GM19035 (cell line): ENCODE measurements at regions not wholly inside any gene's neighbourhood (a gene's known extent, or its start where the extent isn't known, plus 50 kb on each side); places are given as distances from the start of the nearest gene placed in this dataset.
"Not testable (repeated sequence)": the region's sequence is repeated elsewhere in the genome, so short reads cannot be mapped to it uniquely, and the experiment has no call there.

ENCODE experiments used
- ATAC-seq: cut with Tn5 transposase; IDR thresholded peaks from one replicate; pipeline ENCODE4 v1.9.1; 2021; ENCODE audit not compliant: unreplicated experiment

DNA sequence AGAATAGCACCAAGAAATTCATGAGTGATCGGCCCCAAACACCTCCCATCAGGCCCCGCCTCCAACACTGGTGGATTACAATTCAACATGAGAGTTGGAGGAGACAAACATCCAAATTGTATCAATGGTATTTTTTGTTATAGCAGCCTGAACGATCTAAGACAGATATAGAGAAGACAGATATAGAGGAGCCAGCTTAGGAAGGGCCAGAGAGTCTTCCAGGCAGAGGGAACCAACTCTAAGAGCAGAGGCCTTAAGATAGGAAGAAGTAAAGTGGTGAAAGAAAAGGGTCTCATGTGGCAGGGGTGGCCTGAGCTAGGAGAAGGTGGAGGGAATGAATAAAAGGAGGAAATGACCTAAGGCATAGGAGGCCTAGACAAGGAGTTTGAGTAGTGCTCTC lies 158.8 kb upstream of the TBL1XR1 start:
- no peak for ATAC-seq

DNA sequence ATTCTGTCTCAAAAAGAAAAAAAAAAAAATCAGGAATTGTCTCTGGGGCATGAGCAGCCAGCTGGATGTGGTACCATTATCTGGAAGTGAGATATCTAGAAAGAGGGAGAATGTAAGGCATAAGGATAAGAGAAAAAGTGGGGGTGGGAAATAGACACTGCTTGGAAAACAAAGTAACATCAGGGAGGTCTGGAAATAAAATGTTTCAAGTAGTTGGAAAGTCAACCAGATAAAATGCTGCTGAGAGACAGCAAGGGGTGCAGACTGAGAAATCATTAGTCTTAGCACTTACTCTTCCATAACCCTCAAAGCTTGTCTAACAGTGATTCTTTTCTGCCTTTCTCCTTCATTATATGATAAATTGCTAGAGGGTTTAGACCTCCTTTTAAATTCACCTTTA lies 159.7 kb upstream of the TBL1XR1 start:
- no peak for ATAC-seq

DNA sequence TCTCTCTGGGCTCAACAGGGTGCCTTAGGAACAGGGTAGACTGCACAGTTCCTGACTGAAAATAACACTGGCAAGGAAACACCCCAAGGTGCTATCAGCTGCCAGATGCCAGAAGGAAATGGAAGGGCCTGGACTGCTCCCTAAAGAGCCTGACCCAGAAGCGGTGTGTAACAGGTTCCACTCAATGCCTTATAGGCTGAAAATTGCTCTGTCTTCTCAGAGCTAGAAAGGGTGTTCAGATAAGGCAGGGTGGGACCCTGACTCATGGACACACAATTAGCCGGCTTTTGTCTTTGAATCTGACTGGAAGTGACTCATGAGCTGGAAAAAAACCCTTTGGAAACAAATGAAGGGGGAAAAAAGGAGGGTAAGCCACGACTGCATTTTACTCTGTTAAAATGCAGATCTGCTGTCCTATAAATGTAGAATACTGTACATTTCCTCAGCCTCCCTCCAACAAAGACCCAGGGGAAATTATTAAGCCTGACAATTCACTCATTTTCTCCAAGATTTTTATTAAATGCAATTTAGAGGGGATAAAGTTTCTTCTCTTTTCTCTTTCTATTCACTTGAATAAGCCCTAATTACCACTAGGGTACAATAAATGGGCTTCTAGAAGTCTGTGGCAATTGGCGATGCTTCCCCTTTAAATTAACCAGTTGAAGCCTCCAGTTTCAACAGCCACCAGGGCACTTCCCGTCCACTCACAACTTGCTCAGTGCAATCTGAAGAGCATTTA lies 160.2 kb upstream of the TBL1XR1 start:
- ATAC-seq: no peak

- peak; percentile 48 for ATAC-seq
Observed at GRCh38 chr3:177358091-177358976, 161.1 kb upstream of the TBL1XR1 start.

DNA sequence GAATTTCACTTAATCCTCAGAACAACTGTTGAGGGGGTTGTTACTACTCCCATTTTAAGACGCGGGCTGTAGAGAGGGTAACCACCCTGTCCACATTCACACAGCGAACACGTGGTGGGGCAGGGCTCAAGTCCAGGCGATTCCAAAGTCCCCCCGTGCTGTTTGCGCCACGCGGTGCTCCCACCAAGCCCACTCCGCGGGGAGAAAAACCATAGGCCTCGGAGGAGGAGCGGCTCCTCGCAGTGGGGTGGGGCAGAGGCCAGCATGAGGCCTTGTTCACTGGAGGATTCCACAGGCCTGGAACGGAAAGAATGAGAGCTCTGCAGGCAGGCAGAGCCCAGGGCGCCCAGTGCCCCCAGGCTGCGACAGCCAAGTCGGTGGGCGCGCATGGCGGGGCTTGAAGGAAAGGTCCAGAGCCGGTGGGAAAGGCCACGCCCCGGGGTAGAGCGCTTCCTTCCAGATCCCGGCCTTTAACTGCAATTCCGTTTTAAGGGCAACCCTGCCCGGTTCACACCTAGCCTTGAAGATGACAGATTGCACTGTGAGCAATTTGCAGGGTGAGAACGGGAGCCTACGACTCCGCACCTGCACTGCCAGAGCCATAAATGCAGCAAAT lies 161.8 kb upstream of the TBL1XR1 start:
- ATAC-seq: peak; percentile 20

- peak; percentile 79 for ATAC-seq
Observed at GRCh38 chr3:177359593-177360357, 162.5 kb upstream of the TBL1XR1 start.

DNA sequence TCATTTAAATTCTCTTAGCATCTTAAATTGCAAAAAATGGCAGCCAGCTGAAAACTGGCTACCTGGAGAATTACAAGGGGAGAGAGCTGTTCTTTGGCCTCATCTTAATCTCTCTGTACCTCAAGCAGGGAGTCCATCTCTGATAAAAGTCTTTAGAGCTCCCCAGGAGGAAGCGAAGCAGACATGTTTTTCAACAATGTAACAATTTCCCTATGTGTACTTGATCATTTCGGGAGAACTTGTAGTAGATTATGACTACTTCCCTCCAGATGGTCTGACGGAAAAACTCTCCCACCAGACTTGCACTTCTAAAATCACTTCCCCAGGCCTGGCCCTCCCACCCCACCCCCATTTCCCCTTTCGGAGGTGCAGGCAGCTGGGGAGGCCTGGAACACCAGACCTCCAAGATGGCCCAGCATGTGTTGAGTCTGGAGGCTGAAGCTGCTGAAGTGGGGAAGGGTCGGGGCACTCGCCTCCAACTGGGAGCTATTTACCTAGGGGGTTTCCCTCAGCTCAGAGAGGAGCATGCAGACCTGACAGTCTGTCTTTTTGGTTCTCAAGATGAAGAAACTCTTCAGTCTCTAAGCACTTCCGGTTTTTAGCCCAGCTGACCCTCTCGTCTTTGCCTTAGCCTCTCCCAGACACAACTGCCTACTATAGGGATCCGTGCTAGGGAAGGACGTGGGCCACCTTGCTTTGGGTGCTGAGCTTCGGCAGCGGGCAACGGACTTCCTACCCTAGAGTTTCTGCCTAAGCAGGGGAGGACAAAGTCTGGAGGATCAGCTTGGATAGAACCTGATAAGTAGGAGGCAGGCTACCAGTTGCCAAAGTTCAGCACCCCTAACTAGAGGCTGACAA lies 164.0 kb upstream of the TBL1XR1 start:
- no peak for ATAC-seq

DNA sequence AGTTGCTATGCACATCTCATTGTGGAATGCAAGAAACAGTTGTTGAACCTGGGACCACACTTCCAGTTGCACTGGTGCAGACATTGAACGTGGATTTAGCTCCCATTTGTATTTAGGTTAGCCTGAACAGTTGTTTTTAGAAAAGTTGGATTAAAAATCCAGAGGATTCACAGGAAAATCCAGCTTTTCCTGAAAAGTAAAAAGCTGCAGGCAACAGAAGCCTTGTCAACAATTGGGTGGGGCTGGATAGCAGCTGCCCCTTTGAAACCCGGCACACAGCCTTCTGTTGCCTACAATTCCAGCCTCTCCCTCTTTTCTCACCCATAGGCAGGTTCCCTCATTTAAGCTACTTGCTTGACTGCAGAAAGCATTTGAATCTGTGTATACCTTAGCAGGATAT lies 165.3 kb upstream of the TBL1XR1 start:
- no peak for ATAC-seq

DNA sequence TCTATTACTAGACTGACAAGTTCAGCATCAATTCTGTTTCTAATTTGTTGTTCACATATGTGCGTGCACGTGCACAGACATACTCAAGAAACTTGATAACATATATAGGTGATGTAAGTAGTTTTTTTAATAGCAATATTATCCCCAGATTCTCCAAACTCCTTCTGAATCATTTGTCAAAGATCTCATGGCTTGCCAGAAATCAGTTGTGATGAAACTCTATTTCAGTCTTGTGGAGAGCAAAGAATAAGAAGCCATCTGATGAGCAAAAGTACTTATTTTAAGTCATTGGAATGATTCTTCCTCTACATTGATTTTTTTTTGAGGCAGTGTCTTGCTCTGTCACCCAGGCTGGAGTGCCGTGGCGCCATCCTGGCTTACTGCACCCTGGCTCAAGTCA lies 167.0 kb upstream of the TBL1XR1 start:
- ATAC-seq: no peak

DNA sequence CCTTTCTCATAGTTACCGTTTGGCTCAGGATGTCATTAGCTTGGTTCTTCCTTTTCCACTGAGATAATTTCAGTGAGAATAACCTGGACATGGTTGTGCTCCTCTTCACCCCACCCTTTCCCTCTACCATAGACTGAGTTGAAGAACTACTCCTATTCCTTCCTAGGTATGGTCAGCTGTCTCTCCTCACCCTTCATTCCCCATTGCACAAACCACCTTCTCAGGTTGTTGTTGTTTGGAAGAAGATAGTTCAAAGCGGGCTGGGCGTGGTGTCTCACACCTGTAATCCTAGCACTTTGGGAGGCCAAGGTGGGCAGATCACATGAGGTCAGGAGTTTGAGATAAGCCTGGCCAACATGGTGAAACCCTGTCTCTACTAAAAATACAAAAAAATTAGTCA lies 168.0 kb upstream of the TBL1XR1 start:
- ATAC-seq: not testable (repeated sequence)

DNA sequence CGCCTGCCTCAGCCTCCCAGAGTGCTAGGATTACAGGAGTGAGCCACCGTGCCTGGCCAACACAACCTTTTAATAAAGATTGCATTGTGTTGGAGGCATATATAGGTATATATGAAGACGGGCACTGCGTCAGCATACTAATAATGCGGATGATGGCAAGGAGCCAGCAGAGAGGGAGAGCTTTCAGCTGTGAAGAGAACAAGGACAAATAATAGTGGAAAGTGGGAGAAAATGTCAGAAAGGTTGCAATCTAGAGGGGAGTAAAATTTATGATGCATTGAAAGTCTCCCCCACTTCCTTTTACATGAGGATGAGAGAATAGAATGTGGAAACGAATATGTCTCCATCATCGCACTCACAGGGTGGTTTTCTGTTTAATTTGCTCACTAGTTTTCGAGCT lies 170.5 kb upstream of the TBL1XR1 start:
- no peak for ATAC-seq

DNA sequence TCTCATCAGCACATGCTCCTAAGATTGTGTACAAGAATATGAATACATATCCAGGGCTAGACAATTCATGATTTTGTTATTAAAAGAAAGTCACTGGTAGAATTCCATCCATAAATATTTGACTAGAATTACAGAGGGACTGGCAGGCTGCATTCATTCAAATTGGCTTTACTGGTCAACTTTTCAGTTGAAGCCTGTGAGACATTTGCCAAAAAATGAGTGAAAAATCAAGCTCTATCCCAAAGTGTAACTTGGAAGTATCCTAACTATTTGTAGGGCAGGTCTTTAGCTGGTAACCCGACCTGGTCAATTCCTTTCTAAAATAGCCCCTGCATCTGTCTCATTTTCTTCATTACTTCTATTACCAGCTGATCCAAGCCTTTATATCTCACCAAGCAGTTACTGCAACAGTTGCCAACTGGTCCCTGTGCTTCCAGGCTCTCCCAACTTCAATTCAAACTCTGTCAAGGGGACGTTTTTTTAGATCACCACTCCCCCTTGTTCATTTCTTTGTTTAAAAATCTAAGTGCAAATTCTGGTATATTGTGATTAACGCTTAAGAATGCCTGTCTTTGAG lies 173.1 kb upstream of the TBL1XR1 start:
- ATAC-seq: no peak

- ATAC-seq: no peak
Observed at GRCh38 chr3:177371146-177371545, 173.9 kb upstream of the TBL1XR1 start.

- no peak for ATAC-seq
Observed at GRCh38 chr3:177371888-177372287, 174.6 kb upstream of the TBL1XR1 start.

- ATAC-seq: no peak
Observed at GRCh38 chr3:177374323-177374722, 177.0 kb upstream of the TBL1XR1 start.

DNA sequence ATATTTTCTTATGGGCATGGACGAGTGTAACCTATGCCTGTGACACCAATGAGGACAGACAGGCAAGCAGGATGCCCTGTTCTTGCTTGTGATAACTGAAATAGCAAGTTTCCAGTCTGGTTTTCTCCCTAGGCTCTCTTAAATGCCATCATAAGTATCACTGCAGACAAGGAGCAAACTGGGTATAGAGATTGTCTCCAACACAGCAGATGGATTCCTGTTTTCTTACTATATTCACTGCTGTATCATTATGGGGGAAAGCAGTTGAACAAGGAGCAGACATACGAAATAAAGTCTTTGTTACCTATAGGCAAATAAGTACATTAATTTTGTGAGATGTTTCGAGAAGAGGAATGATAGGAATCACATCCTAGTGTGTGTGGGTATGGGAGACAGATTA lies 178.0 kb upstream of the TBL1XR1 start:
- no peak for ATAC-seq

DNA sequence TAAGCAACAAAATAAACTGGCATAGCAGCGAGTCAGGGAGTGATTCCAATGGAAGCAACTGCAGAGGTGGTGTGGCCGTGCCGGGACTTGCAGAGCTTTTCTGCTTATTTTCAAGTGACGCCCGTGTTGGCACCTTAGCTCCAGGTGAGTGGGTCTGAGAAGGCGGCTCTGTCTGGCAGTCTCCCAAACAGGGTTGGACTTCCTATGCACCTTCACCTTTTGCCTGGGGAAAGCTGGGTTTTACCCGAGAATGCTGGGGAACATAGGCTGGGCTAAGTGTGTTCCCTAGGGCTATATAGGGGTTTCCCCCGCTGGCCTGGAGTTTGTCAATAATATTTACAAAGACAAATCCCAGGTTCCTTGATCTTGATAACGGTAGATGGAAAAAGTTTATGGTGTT lies 179.9 kb upstream of the TBL1XR1 start:
- ATAC-seq: no peak

DNA sequence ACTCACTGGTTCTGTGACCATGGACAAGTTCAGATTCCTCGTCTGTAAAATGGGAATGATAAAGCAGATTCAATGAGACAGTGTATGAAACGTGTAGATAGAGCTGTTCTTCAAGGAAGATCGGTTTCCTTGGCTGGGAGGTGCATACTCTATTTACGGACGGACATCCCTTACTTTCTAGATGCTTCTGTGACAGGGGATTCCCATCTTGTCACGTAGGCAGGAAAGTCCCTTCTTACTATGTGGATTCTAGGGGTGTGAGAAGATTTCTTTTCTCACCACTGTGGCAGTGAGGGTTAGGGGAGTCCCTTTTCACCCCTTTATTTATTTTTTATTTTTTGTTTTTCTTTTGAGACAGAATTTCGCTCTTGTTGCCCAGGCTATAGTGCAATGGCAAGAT lies 180.9 kb upstream of the TBL1XR1 start:
- peak; percentile 81 for ATAC-seq

DNA sequence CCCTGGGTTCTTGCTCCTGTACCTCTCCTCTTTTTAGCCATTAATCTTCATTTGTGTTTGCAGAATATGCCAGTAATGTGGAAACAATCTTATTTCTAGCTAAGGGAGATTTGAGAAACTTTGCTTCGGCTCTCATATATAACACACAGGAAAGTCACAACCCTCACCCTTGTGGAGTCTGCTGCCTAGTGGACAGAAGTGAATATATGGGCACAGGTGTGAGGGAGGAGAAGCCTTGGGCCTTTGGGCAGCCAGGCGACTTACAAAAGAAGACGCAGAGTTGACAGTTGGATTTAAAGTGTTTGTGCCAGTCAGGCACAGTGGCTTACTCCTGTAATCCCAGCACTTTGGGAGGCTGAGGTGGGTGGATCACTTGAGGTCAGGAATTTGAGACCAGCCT lies 181.8 kb upstream of the TBL1XR1 start:
- ATAC-seq: no peak

DNA sequence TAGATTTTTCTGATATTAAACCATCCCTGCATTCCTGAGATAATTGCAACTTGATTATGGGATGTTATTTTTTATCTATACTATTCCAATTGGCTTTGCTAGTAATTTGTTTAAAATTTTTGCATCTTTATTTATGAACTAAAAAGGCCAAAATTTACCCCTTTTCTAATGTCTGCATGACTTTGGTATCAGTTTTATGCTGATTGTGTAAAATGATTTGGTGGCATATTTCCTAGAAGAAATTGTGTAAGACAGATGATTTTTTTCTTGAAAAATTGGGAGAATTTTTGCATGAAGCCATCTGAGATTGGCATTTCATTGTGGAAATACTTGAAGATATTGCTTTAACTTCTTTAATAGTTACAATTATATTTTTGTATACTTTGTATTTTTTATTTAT lies 183.8 kb upstream of the TBL1XR1 start:
- no peak for ATAC-seq
